H1 (cell line): ENCODE measurements at regions not wholly inside any gene's neighbourhood (a gene's known extent, or its start where the extent isn't known, plus 50 kb on each side); places are given as distances from the start of the nearest gene placed in this dataset.

ENCODE experiments used
- GABPA ChIP-seq: IDR thresholded peaks from 2 replicates; pipeline ENCODE4 v1.6.1; 2011; ENCODE audit warnings: mild to moderate bottlenecking, low read length, moderate library complexity, borderline replicate concordance; ENCODE audit not compliant: insufficient read depth
- MAFK ChIP-seq: IDR thresholded peaks from 2 replicates; pipeline ENCODE4 v1.6.1; 2012; ENCODE audit warnings: low read depth, mild to moderate bottlenecking, improper control_type of control experiment, low read length
- TF ChIP-seq, protein P1 (sequence below): fragments of 300-600 bp; sonication (generic); IDR thresholded peaks from 2 replicates; pipeline ENCODE4 v1.7.1; 2012; ENCODE audit warnings: low read length, moderate library complexity, mild to moderate bottlenecking, inconsistent platforms; ENCODE audit not compliant: insufficient replicate concordance

DNA sequence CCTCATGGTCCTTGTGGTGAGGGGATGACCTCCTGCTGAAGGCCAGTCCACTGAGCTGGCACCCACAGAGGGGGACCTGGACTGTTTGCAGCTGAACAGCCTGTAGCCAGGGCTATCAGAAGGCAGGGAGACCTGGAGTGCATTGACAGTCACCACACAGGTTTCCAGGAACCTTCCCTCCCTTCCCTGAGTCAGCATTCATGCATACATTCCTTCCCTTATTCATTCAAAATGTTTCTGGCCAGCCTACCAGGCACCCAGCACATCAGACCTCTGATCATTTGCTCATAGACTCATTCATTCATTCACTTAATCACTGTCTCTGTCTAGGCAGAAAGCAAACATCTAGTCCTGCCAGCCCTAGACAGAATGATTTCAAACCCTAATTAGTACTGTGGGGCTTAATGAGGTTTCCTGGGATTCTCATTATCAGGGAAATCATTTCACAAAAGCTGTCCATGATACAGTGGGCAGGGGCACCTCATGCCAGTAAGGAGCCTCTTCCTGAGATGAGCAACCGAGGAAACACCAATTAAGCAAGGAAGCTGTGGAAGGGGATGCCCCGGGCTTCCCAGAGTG lies 110.1 kb upstream of the PPP1R26 start (continued):
- TF ChIP-seq, protein P1, sequence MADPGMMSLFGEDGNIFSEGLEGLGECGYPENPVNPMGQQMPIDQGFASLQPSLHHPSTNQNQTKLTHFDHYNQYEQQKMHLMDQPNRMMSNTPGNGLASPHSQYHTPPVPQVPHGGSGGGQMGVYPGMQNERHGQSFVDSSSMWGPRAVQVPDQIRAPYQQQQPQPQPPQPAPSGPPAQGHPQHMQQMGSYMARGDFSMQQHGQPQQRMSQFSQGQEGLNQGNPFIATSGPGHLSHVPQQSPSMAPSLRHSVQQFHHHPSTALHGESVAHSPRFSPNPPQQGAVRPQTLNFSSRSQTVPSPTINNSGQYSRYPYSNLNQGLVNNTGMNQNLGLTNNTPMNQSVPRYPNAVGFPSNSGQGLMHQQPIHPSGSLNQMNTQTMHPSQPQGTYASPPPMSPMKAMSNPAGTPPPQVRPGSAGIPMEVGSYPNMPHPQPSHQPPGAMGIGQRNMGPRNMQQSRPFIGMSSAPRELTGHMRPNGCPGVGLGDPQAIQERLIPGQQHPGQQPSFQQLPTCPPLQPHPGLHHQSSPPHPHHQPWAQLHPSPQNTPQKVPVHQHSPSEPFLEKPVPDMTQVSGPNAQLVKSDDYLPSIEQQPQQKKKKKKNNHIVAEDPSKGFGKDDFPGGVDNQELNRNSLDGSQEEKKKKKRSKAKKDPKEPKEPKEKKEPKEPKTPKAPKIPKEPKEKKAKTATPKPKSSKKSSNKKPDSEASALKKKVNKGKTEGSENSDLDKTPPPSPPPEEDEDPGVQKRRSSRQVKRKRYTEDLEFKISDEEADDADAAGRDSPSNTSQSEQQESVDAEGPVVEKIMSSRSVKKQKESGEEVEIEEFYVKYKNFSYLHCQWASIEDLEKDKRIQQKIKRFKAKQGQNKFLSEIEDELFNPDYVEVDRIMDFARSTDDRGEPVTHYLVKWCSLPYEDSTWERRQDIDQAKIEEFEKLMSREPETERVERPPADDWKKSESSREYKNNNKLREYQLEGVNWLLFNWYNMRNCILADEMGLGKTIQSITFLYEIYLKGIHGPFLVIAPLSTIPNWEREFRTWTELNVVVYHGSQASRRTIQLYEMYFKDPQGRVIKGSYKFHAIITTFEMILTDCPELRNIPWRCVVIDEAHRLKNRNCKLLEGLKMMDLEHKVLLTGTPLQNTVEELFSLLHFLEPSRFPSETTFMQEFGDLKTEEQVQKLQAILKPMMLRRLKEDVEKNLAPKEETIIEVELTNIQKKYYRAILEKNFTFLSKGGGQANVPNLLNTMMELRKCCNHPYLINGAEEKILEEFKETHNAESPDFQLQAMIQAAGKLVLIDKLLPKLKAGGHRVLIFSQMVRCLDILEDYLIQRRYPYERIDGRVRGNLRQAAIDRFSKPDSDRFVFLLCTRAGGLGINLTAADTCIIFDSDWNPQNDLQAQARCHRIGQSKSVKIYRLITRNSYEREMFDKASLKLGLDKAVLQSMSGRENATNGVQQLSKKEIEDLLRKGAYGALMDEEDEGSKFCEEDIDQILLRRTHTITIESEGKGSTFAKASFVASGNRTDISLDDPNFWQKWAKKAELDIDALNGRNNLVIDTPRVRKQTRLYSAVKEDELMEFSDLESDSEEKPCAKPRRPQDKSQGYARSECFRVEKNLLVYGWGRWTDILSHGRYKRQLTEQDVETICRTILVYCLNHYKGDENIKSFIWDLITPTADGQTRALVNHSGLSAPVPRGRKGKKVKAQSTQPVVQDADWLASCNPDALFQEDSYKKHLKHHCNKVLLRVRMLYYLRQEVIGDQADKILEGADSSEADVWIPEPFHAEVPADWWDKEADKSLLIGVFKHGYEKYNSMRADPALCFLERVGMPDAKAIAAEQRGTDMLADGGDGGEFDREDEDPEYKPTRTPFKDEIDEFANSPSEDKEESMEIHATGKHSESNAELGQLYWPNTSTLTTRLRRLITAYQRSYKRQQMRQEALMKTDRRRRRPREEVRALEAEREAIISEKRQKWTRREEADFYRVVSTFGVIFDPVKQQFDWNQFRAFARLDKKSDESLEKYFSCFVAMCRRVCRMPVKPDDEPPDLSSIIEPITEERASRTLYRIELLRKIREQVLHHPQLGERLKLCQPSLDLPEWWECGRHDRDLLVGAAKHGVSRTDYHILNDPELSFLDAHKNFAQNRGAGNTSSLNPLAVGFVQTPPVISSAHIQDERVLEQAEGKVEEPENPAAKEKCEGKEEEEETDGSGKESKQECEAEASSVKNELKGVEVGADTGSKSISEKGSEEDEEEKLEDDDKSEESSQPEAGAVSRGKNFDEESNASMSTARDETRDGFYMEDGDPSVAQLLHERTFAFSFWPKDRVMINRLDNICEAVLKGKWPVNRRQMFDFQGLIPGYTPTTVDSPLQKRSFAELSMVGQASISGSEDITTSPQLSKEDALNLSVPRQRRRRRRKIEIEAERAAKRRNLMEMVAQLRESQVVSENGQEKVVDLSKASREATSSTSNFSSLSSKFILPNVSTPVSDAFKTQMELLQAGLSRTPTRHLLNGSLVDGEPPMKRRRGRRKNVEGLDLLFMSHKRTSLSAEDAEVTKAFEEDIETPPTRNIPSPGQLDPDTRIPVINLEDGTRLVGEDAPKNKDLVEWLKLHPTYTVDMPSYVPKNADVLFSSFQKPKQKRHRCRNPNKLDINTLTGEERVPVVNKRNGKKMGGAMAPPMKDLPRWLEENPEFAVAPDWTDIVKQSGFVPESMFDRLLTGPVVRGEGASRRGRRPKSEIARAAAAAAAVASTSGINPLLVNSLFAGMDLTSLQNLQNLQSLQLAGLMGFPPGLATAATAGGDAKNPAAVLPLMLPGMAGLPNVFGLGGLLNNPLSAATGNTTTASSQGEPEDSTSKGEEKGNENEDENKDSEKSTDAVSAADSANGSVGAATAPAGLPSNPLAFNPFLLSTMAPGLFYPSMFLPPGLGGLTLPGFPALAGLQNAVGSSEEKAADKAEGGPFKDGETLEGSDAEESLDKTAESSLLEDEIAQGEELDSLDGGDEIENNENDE: no peak
- TF ChIP-seq MAFK: peak; percentile 61; the same call in 1 of the 2 replicates
- TF ChIP-seq GABPA: no peak
